Activated naive CD4-positive, alpha-beta T cell treated with anti-CD3 and anti-CD28 coated beads for 36 hours (primary cell): ENCODE measurements at regions not wholly inside any gene's neighbourhood (a gene's known extent, or its start where the extent isn't known, plus 50 kb on each side); places are given as distances from the start of the nearest gene placed in this dataset.
"Not testable (repeated sequence)": the region's sequence is repeated elsewhere in the genome, so short reads cannot be mapped to it uniquely, and the experiment has no call there.

Source experiments
- CTCF ChIA-PET: fragments of 350-600 bp; sonication (Branson Sonifier 250); formaldehyde crosslinking; loops from one replicate; lab custom pipeline; 2021; ENCODE audit warnings: antibody characterized with exemption; lab: Charles Lee
- DNase-seq: peaks from one replicate; pipeline ENCODE4 v3.0.0-alpha.2; 2020
- H3K27ac Mint-ChIP-seq: one replicate; pipeline ENCODE4 v1.8.0; 2021; ENCODE audit warnings: mild to moderate bottlenecking, mixed read lengths
- H3K27me3 Mint-ChIP-seq: one replicate; pipeline ENCODE4 v1.8.0; 2021; ENCODE audit warnings: low read depth, mixed read lengths
- H3K36me3 Mint-ChIP-seq: one replicate; pipeline ENCODE4 v1.8.0; 2021; ENCODE audit warnings: low read depth, mixed read lengths
- H3K4me1 Mint-ChIP-seq: one replicate; pipeline ENCODE4 v1.8.0; 2021; ENCODE audit warnings: low read depth, mixed read lengths
- H3K4me3 Mint-ChIP-seq: one replicate; pipeline ENCODE4 v1.8.0; 2021; ENCODE audit warnings: mild to moderate bottlenecking, moderate library complexity, mixed read lengths
- H3K9me3 Mint-ChIP-seq: one replicate; pipeline ENCODE4 v1.8.0; 2021; ENCODE audit warnings: mixed read lengths
- intact Hi-C: fragments of 100-400 bp; cut with micrococcal nuclease; formaldehyde crosslinking; loops from one replicate; pipeline ENCODE4 v1.15.1; 2023

GRCh38 chr4:85177092-85177491 lies 210.6 kb upstream of the WDFY3 start:
- intact Hi-C loops, result no loop called here
- Mint-ChIP-seq H3K36me3 (no peaks in the 10 kb centered on the region), H3K27me3 (no peaks in the 10 kb centered on the region), H3K4me3 (no peak overlapping the region), H3K9me3 (no peaks in the 10 kb centered on the region), H3K27ac (no peak overlapping the region), H3K4me1 (no peaks in the 10 kb centered on the region)
- CTCF ChIA-PET, result no interaction called here
- DNase-seq, result no peak

- Mint-ChIP-seq H3K9me3 (no peaks in the 10 kb centered on the region), H3K4me3 (no peak overlapping the region), H3K27ac (no peak overlapping the region), H3K4me1 (no peaks in the 10 kb centered on the region), H3K27me3 (no peaks in the 10 kb centered on the region), H3K36me3 (no peaks in the 10 kb centered on the region)
- no peak for DNase-seq
- CTCF ChIA-PET, result no interaction called here
- intact Hi-C loops, result no loop called here
These were observed 211.2 kb upstream of the WDFY3 start for GRCh38 chr4:85177679-85178078.

DNA sequence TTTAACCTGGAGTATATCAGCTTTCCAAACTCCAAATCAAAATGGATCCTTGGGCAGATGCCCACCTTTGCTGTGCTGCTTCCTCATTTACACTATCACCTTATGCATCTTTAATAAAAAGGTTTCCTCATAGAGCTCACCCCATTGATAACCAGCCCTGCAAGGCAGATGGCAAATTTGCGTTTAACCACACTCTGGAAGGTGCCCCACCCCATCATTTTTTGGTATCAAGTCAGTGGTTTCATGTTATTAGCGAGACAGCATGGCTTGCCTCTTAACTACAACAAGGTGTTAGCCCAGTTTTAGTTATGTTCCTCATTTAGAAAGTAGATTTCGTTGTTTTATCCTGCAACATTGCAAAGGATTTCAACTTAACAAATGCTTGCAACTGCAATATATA lies 214.0 kb upstream of the WDFY3 start:
- H3K36me3 Mint-ChIP-seq, result no peaks in the 10 kb centered on the region
- CTCF ChIA-PET, result no interaction called here
- intact Hi-C loops, result no loop called here

GRCh38 chr4:85187106-85187505 lies 220.6 kb upstream of the WDFY3 start:
- DNase-seq, result no peak
- Mint-ChIP-seq H3K27me3 (no peaks in the 10 kb centered on the region), H3K36me3 (no peaks in the 10 kb centered on the region), H3K4me1 (no peaks in the 10 kb centered on the region), H3K9me3 (peaks cover 8% of the 10 kb centered on the region), H3K27ac (no peak overlapping the region), H3K4me3 (no peak overlapping the region)
- CTCF ChIA-PET, result no interaction called here
- intact Hi-C loops, result no loop called here

More for the DNA sequence above, 214.0 kb upstream of the WDFY3 start:
- Mint-ChIP-seq H3K27ac (no peak overlapping the region), H3K9me3 (no peaks in the 10 kb centered on the region), H3K27me3 (no peaks in the 10 kb centered on the region), H3K4me1 (no peaks in the 10 kb centered on the region), H3K4me3 (no peak overlapping the region)
- no peak for DNase-seq

- H3K36me3 Mint-ChIP-seq, H3K27ac Mint-ChIP-seq, intact Hi-C loops, H3K4me3 Mint-ChIP-seq, DNase-seq, H3K27me3 Mint-ChIP-seq, H3K4me1 Mint-ChIP-seq: not testable (repeated sequence)
- H3K9me3 Mint-ChIP-seq, result peaks cover 15% of the 10 kb centered on the region
- CTCF ChIA-PET, result interaction anchor here (0.8 kb wide), 1 partner anchor 48 kb away, joined by 4 read pairs; no protein-coding TSS in a partner anchor
These were observed 229.5 kb upstream of the WDFY3 start for GRCh38 chr4:85196015-85196414.

- intact Hi-C loops, result no loop called here
- no peak overlapping the region for H3K4me3 Mint-ChIP-seq
- no peak overlapping the region for H3K27ac Mint-ChIP-seq
- no peaks in the 10 kb centered on the region for H3K36me3 Mint-ChIP-seq
- H3K4me1 Mint-ChIP-seq, result no peaks in the 10 kb centered on the region
- DNase-seq, result no peak
- peaks cover 16% of the 10 kb centered on the region for H3K9me3 Mint-ChIP-seq
- no peaks in the 10 kb centered on the region for H3K27me3 Mint-ChIP-seq
- CTCF ChIA-PET, result no interaction called here
These were observed 233.6 kb upstream of the WDFY3 start for GRCh38 chr4:85200106-85200505.

DNA sequence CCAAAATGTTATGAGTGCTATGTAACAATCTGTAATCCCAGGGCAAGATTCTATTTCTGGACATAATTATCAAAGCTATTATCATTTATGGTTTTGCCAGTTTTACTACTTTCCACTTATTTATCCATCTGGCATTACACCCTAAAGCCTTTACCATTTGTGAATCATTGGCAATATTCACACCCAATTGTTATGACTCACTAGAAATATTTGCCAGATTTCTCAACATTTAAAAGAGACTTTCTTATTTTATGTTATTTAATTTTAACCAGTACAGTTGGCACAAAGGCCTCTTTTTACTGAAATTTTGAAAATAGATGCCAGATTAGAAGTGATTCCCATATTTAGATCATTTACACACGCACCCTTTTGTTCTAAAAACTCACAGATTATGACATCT lies 242.7 kb upstream of the WDFY3 start:
- H3K27me3 Mint-ChIP-seq, result no peaks in the 10 kb centered on the region

GRCh38 chr4:85210353-85210752 lies 243.9 kb upstream of the WDFY3 start:
- CTCF ChIA-PET, result no interaction called here
- Mint-ChIP-seq H3K36me3 (no peaks in the 10 kb centered on the region), H3K27ac (no peak overlapping the region), H3K27me3 (no peaks in the 10 kb centered on the region), H3K9me3 (peaks cover 24% of the 10 kb centered on the region), H3K4me1 (no peaks in the 10 kb centered on the region), H3K4me3 (no peak overlapping the region)
- DNase-seq, result no peak
- intact Hi-C loops, result no loop called here

More for the DNA sequence above, 242.7 kb upstream of the WDFY3 start:
- no peak for DNase-seq
- peaks cover 27% of the 10 kb centered on the region for H3K9me3 Mint-ChIP-seq
- no peak overlapping the region for H3K27ac Mint-ChIP-seq
- no peaks in the 10 kb centered on the region for H3K36me3 Mint-ChIP-seq
- H3K4me1 Mint-ChIP-seq, result no peaks in the 10 kb centered on the region
- H3K4me3 Mint-ChIP-seq, result no peak overlapping the region
- intact Hi-C loops, result no loop called here
- CTCF ChIA-PET, result no interaction called here

DNA sequence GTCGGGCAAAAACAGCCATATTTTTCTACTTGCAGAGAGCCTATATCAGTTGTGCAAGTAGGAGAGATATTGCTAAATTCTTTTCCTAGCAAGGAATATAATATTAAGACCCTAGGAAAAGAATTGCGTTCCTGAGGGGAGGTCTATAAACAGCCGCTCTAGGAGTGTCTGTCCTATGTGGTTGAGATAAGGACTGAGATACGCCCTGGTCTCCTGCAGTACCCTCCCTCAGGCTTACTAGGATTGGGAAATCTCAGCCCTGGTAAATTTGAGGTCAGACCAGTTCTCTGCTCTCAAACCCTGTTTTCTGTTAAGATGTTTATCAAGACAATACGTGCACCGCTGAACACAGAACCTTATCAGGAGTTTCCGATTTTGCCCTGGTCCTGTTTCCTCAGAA lies 250.1 kb upstream of the WDFY3 start:
- H3K4me3 Mint-ChIP-seq, H3K36me3 Mint-ChIP-seq, H3K27ac Mint-ChIP-seq, CTCF ChIA-PET, intact Hi-C loops, H3K4me1 Mint-ChIP-seq, H3K27me3 Mint-ChIP-seq, DNase-seq: not testable (repeated sequence)
- H3K9me3 Mint-ChIP-seq, result peaks cover 24% of the 10 kb centered on the region

GRCh38 chr4:85218756-85219155 lies 252.3 kb upstream of the WDFY3 start:
- Mint-ChIP-seq H3K4me3 (no peak overlapping the region), H3K27me3 (no peaks in the 10 kb centered on the region), H3K36me3 (no peaks in the 10 kb centered on the region), H3K9me3 (peaks cover 19% of the 10 kb centered on the region), H3K27ac (no peak overlapping the region), H3K4me1 (no peaks in the 10 kb centered on the region)
- intact Hi-C loops, result no loop called here
- CTCF ChIA-PET, result interaction anchor here (0.6 kb wide), 1 partner anchor 62 kb away, joined by 3 read pairs; no protein-coding TSS in a partner anchor
- no peak for DNase-seq

GRCh38 chr4:85221606-85222005 lies 253.3 kb upstream of the ARHGAP24 start:
- Mint-ChIP-seq H3K9me3 (peaks cover 19% of the 10 kb centered on the region), H3K36me3 (no peaks in the 10 kb centered on the region), H3K27ac (no peak overlapping the region), H3K4me3 (no peak overlapping the region), H3K4me1 (no peaks in the 10 kb centered on the region), H3K27me3 (no peaks in the 10 kb centered on the region)
- CTCF ChIA-PET, result no interaction called here
- DNase-seq, result no peak
- intact Hi-C loops, result no loop called here

DNA sequence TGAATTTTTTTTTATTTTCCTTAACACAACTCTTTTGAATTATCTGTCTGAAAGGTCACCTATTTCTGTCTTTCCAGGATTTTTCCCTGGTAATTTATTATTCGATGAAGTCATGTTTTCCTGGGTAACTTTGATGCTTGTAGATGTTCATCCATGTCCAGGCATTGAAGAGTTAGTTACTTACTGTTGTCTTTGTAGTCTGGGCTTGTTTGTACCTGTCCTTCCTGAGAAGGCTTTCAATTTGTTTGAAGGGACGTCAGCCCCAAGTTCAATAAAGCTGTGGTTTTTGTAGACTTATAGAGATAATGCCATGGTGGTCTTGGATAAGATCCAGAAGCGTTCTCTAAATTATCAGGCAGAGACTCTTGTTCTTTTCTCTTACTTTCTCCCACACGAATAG lies 252.4 kb upstream of the ARHGAP24 start:
- H3K4me3 Mint-ChIP-seq, result no peak overlapping the region
- H3K27ac Mint-ChIP-seq, result no peak overlapping the region
- no peak for DNase-seq
- CTCF ChIA-PET, result no interaction called here
- intact Hi-C loops, result no loop called here
- no peaks in the 10 kb centered on the region for H3K36me3 Mint-ChIP-seq
- H3K27me3 Mint-ChIP-seq, result no peaks in the 10 kb centered on the region
- peaks cover 16% of the 10 kb centered on the region for H3K9me3 Mint-ChIP-seq
- no peaks in the 10 kb centered on the region for H3K4me1 Mint-ChIP-seq

DNA sequence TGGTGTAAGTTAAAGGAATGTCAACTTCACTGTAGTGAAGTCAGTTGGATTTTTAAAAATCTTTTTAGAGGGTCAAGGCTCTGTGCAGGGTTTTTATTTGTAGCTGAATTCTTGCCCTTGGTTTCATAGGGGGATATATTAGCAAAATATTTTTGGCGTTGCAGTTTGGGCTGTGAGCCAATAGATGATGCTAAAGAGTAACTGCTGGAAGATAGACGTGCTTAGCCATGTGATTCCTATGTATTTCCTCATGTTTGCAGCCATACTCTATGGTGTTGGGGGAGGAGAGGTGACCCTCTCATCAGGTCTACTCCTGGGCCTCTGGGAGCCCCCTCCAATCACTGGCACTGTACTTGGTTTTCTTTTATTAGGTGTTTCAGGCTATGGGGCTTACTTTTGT lies 246.7 kb upstream of the ARHGAP24 start:
- CTCF ChIA-PET, result no interaction called here
- Mint-ChIP-seq H3K4me3 (no peak overlapping the region), H3K4me1 (no peaks in the 10 kb centered on the region), H3K27me3 (no peaks in the 10 kb centered on the region), H3K9me3 (no peaks in the 10 kb centered on the region), H3K36me3 (no peaks in the 10 kb centered on the region), H3K27ac (no peak overlapping the region)
- no peak for DNase-seq
- intact Hi-C loops, result no loop called here

- H3K4me1 Mint-ChIP-seq, result no peaks in the 10 kb centered on the region
- H3K27ac Mint-ChIP-seq, result no peak overlapping the region
- no peaks in the 10 kb centered on the region for H3K36me3 Mint-ChIP-seq
- intact Hi-C loops, result no loop called here
- H3K27me3 Mint-ChIP-seq, result no peaks in the 10 kb centered on the region
- DNase-seq, result no peak
- no peak overlapping the region for H3K4me3 Mint-ChIP-seq
- peaks cover 4% of the 10 kb centered on the region for H3K9me3 Mint-ChIP-seq
- CTCF ChIA-PET, result no interaction called here
These were observed 241.4 kb upstream of the ARHGAP24 start for GRCh38 chr4:85233516-85233915.
